ENCODE measurements at regions not wholly inside any gene's neighbourhood (a gene's known extent, or its start where the extent isn't known, plus 50 kb on each side); places are given as distances from the start of the nearest gene placed in this dataset.

DNA sequence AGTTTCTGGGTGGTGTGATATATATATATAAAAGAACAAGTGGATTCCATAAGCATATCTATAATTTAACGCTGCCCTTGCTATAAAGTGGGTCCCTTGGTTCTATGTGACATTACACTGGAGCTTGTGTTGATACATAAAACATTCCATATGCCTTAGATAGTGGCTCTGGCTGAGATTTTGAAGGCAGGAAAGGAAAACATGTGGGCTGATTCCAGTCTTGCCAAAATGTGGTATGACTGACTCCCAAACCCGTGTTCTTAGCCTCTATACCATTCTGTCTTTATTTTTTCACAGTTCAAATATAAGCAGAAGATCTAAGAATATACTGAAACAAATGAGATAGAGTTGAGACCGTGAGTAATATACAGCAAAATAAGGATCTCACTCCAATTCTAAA, 522.8 kb upstream of the LRRC4C start:
- no peaks in the 10 kb centered on the region for H3K36me3 ChIP-seq
- peaks cover 16% of the 10 kb centered on the region for H3K27me3 ChIP-seq (ENCODE audit: insufficient read depth, low read depth, severe bottlenecking)
- TF ChIP-seq, protein P1, sequence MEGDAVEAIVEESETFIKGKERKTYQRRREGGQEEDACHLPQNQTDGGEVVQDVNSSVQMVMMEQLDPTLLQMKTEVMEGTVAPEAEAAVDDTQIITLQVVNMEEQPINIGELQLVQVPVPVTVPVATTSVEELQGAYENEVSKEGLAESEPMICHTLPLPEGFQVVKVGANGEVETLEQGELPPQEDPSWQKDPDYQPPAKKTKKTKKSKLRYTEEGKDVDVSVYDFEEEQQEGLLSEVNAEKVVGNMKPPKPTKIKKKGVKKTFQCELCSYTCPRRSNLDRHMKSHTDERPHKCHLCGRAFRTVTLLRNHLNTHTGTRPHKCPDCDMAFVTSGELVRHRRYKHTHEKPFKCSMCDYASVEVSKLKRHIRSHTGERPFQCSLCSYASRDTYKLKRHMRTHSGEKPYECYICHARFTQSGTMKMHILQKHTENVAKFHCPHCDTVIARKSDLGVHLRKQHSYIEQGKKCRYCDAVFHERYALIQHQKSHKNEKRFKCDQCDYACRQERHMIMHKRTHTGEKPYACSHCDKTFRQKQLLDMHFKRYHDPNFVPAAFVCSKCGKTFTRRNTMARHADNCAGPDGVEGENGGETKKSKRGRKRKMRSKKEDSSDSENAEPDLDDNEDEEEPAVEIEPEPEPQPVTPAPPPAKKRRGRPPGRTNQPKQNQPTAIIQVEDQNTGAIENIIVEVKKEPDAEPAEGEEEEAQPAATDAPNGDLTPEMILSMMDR (IDR thresholded peaks at IDR 0.05; ENCODE audit: low read depth, low read length), result no peak
- no peak for DNase-seq
- no peaks in the 10 kb centered on the region for H3K9me3 ChIP-seq (ENCODE audit: severe bottlenecking)
- H3K27ac ChIP-seq, result no peak overlapping the region
- no peak overlapping the region for H3K4me3 ChIP-seq (ENCODE audit: low read depth, low read length)

DNA sequence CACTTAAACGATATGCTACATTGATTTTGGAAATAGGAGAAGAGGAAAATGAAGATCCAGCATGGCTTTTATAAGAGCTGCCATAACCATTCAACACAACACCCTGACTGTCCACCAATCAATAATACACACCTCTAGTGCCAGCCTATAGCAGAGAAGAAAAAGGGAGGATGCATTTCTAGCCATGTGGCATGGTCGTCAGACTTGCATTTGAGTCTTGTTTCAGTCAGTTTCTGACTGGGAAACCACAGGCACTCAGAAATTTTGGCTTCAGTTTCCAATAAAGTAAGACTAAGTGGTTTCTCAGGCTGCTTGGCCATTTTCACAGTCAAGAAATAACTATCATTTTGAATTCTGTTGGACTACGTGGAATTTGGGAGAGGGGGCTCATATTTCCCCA, 523.5 kb upstream of the LRRC4C start:
- Histone ChIP-seq H3K27ac (no peak overlapping the region), H3K27me3 (ENCODE audit: insufficient read depth, low read depth, severe bottlenecking) (peaks cover 16% of the 10 kb centered on the region), H3K9me3 (ENCODE audit: severe bottlenecking) (no peaks in the 10 kb centered on the region), H3K36me3 (no peaks in the 10 kb centered on the region), H3K4me3 (ENCODE audit: low read depth, low read length) (no peak overlapping the region)
- TF ChIP-seq, protein P1 (IDR thresholded peaks at IDR 0.05; ENCODE audit: low read depth, low read length), result no peak
- DNase-seq, result no peak

DNA sequence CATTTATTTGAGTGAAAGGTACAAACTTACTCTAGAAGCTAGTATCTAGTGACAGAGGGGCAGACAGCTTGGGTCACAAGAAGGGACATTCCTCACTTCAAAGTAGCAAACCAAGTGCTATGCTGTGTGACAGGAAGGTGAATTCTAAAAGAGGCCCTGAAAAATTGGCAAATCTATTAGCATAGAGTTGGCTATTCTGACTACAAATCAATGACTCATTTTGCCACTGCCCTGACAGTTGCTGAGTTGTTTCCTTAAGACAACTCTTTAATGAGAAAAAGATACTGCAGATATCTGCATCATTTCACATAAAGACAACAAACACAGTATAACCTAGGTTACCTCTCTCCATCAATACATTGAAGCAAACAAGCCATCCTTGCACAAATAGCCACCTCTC, 524.0 kb upstream of the LRRC4C start:
- H3K27me3 ChIP-seq (ENCODE audit: insufficient read depth, low read depth, severe bottlenecking), result peaks cover 21% of the 10 kb centered on the region
- no peaks in the 10 kb centered on the region for H3K36me3 ChIP-seq
- DNase-seq, result no peak
- H3K4me3 ChIP-seq (ENCODE audit: low read depth, low read length), result no peak overlapping the region
- no peaks in the 10 kb centered on the region for H3K9me3 ChIP-seq (ENCODE audit: severe bottlenecking)
- H3K27ac ChIP-seq, result no peak overlapping the region
- TF ChIP-seq, protein P1 (IDR thresholded peaks at IDR 0.05; ENCODE audit: low read depth, low read length), result no peak

DNA sequence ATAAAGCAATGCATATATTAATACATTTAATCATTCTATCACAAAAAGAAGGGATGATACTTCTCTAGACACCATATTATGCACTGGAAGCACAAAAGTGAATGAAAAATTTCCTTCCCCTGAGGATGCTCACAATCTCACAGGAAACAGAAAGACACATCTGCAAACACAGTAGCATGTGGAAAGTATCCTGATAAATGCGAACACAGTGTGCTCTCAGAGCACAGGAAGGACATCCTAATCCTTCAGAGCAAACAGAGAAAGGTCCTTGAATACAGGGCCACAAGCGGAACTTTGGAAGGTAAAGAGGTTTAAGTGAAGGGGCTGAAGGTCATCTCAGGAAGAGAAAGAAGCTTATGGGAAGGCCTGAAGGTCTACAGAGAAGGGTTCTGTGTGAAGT, 524.6 kb upstream of the LRRC4C start:
- Histone ChIP-seq H3K36me3 (no peaks in the 10 kb centered on the region), H3K4me3 (ENCODE audit: low read depth, low read length) (no peak overlapping the region)

DNA sequence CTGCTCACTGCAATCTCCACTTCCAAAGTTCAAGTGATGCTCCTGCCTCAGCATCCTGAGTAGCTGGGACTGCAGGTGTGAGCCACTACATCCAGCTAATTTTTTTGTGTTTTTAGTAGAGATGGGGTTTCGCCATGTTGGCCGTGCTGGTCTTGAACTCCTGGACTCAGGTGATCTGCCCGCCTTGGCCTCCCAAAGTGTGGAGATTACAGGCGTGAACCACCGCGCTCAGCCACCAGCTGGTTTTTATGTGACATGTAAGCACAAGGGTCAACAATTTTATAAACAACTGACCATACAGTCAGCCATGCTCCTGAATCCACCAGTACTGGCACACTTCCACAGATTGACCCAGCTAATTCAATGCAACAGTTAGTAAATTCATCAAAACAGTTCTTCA, 526.3 kb upstream of the LRRC4C start:
- H3K27ac ChIP-seq, result no peak overlapping the region
- TF ChIP-seq, protein P1 (IDR thresholded peaks at IDR 0.05; ENCODE audit: low read depth, low read length), result no peak
- no peak for DNase-seq
- H3K9me3 ChIP-seq (ENCODE audit: severe bottlenecking), result no peaks in the 10 kb centered on the region
- no peak overlapping the region for H3K4me3 ChIP-seq (ENCODE audit: low read depth, low read length)
- no peaks in the 10 kb centered on the region for H3K36me3 ChIP-seq
- H3K27me3 ChIP-seq (ENCODE audit: insufficient read depth, low read depth, severe bottlenecking), result peaks cover 22% of the 10 kb centered on the region

More for the DNA sequence above, 524.6 kb upstream of the LRRC4C start:
- Histone ChIP-seq H3K27ac (no peak overlapping the region), H3K9me3 (ENCODE audit: severe bottlenecking) (no peaks in the 10 kb centered on the region), H3K27me3 (ENCODE audit: insufficient read depth, low read depth, severe bottlenecking) (peaks cover 22% of the 10 kb centered on the region)
- no peak for DNase-seq
- TF ChIP-seq, protein P1 (IDR thresholded peaks at IDR 0.05; ENCODE audit: low read depth, low read length), result no peak

DNA sequence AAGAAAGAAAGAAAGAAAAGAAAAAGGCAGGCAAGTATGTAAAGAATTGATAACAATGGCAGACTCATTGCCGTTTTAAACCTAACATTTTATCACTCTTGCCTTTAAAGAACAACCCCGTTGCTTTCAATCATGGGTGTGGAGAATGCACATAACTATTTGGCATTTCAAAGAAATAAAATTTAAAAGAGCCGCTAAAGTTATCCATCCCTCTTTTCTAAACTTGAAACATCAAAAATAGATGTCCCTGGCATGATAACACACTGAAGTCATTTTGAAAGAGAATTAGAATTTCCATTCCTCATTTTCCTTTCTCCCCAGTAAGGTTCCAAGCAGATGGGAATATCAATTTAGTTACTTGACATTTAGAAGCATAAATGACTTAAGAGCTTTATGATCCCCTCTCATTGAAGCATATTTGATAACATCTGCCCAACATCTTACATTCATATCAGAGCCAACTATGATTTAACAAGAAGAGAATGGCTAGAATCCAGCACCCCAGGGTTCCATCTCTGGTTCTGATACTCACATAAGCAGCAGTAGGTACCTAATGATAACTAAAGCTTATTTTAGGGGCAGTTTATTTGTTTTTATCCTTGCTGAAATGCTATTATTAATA, 529.6 kb upstream of the LRRC4C start:
- no peaks in the 10 kb centered on the region for H3K9me3 ChIP-seq (ENCODE audit: severe bottlenecking)
- no peaks in the 10 kb centered on the region for H3K36me3 ChIP-seq
- no peak for DNase-seq
- peaks cover 15% of the 10 kb centered on the region for H3K27me3 ChIP-seq (ENCODE audit: insufficient read depth, low read depth, severe bottlenecking)
- no peak overlapping the region for H3K4me3 ChIP-seq (ENCODE audit: low read depth, low read length)
- TF ChIP-seq, protein P1 (IDR thresholded peaks at IDR 0.05; ENCODE audit: low read depth, low read length), result no peak
- H3K27ac ChIP-seq, result no peak overlapping the region
